Erythroblast (primary cell): ENCODE measurements at regions not wholly inside any gene's neighbourhood (a gene's known extent, or its start where the extent isn't known, plus 50 kb on each side); places are given as distances from the start of the nearest gene placed in this dataset.
"Not testable (repeated sequence)": the region's sequence is repeated elsewhere in the genome, so short reads cannot be mapped to it uniquely, and the experiment has no call there.

Experiments
- GATA1 ChIP-seq: IDR thresholded peaks from 2 replicates; pipeline ENCODE4 v1.6.1; 2011; ENCODE audit warnings: low read depth, mild to moderate bottlenecking, control low read depth, low read length, moderate library complexity
- POLR2A ChIP-seq: IDR thresholded peaks from 2 replicates; pipeline ENCODE4 v1.6.1; 2011; ENCODE audit warnings: mild to moderate bottlenecking, low read length

DNA sequence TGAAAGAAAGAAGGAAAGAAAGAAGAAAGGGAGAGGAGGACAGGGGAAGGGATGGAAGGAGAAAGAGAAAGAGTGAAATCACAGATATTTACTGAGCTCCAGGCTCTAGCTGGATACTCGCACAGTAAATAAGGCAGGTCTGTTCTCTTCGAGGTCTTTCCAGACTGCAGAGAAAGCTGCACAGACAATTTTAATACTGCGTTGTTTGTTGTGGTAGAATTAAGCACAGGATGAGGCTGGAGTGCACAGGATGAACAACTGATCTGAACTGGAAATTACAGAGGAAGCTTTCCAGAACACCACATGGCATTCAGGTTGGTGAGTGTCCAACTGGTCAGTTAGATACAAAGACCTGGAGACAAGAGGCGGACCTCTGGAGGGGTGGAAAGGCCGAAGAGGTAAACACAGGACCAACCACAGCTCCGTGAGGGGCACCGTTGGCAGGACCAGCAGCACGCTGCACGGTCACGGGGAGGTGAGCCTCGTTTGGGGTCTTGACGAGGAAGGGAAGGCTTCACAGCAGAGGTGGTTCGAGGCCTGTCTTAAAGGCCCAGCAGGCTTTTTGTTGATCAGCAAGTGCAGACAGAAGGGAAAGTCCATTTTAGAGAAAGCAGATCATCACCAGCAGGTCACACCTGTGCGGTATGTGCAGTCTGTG, 121.7 kb downstream of the ATP6V0E2 start:
- not testable (repeated sequence) for TF ChIP-seq POLR2A, GATA1
